ENCODE measurements at regions not wholly inside any gene's neighbourhood (a gene's known extent, or its start where the extent isn't known, plus 50 kb on each side); places are given as distances from the start of the nearest gene placed in this dataset.

DNA sequence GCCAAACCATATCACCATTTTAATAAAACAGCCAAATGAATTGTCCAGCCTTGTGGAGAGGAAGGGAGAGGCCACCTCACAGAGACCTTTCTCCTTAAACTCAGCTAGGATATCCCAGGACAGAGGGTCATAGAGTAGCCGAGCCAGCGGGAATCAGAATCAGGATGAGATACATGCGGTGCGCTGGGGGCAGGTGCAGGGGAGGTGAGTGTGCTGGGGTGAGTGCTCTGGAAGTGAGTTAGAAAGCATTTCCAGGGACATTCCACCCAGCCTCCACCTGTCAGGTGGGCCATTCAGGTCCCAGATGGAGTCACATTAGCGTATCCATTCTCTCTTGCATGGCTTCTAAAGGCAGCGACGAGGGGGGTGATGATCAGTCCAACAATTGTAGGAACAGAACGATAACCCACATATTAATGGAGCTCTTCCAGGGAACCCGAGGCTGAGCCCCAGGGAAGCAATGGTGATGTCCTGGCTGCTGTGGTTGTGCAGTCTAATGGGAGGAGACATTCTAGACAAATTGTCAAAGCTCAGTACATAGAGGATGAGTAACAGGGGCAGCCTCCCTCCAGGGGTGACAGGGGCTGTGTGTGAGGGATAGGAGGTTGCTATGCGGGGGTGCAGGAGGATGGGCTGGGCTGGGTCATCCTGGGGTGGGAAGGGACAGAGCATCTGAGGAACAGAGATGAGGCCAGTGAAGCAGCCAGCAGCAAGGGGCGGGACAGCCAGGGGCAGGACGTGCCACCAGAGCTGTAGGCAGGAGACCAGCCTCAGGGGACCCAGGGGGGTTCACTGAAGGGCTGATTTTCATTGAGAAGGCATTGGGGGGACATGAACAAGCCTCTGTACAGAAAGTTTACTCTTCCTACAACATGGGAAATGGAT, 88.7 kb upstream of the FRMD1 start:
- TF ChIP-seq TAF1 (IDR thresholded peaks at IDR 0.05; ENCODE audit: low read depth) (no peak), TCF12 (IDR thresholded peaks at IDR 0.05; ENCODE audit: low read depth) (no peak), CREB1 (IDR thresholded peaks at IDR 0.05; ENCODE audit: low read depth) (no peak), CEBPB (IDR thresholded peaks at IDR 0.05) (no peak), EP300 (IDR thresholded peaks at IDR 0.05; ENCODE audit: borderline replicate concordance) (no peak), RAD21 (IDR thresholded peaks at IDR 0.05; ENCODE audit: low read depth) (no peak), USF1 (IDR thresholded peaks at IDR 0.05) (no peak), FOXM1 (IDR thresholded peaks at IDR 0.05; ENCODE audit: borderline replicate concordance, low read depth) (no peak), TEAD4 (IDR thresholded peaks at IDR 0.05) (no peak), YY1 (IDR thresholded peaks at IDR 0.05; ENCODE audit: low read depth) (no peak), EGR1 (IDR thresholded peaks at IDR 0.05) (no peak)
- TF ChIP-seq, protein P1, sequence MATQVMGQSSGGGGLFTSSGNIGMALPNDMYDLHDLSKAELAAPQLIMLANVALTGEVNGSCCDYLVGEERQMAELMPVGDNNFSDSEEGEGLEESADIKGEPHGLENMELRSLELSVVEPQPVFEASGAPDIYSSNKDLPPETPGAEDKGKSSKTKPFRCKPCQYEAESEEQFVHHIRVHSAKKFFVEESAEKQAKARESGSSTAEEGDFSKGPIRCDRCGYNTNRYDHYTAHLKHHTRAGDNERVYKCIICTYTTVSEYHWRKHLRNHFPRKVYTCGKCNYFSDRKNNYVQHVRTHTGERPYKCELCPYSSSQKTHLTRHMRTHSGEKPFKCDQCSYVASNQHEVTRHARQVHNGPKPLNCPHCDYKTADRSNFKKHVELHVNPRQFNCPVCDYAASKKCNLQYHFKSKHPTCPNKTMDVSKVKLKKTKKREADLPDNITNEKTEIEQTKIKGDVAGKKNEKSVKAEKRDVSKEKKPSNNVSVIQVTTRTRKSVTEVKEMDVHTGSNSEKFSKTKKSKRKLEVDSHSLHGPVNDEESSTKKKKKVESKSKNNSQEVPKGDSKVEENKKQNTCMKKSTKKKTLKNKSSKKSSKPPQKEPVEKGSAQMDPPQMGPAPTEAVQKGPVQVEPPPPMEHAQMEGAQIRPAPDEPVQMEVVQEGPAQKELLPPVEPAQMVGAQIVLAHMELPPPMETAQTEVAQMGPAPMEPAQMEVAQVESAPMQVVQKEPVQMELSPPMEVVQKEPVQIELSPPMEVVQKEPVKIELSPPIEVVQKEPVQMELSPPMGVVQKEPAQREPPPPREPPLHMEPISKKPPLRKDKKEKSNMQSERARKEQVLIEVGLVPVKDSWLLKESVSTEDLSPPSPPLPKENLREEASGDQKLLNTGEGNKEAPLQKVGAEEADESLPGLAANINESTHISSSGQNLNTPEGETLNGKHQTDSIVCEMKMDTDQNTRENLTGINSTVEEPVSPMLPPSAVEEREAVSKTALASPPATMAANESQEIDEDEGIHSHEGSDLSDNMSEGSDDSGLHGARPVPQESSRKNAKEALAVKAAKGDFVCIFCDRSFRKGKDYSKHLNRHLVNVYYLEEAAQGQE (IDR thresholded peaks at IDR 0.05; ENCODE audit: low read depth), result no peak
- TF ChIP-seq, protein P2, sequence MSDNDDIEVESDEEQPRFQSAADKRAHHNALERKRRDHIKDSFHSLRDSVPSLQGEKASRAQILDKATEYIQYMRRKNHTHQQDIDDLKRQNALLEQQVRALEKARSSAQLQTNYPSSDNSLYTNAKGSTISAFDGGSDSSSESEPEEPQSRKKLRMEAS (IDR thresholded peaks at IDR 0.05), result no peak

Data from Ishikawa (cell line).